ENCODE measurements at regions not wholly inside any gene's neighbourhood (a gene's known extent, or its start where the extent isn't known, plus 50 kb on each side); places are given as distances from the start of the nearest gene placed in this dataset.

- Histone ChIP-seq H2AFZ (ENCODE audit: low read depth, low read length) (no peak overlapping the region), H3K36me3 (ENCODE audit: insufficient read depth, low read length) (no peaks in the 10 kb centered on the region), H3K79me2 (ENCODE audit: insufficient read depth, low read length) (no peaks in the 10 kb centered on the region), H3K4me2 (ENCODE audit: insufficient read depth, low read length) (no peak overlapping the region), H3K4me3 (ENCODE audit: low read depth in 1 of 2, low read length in 2 of 2) (no peak overlapping the region), H3K9me3 (ENCODE audit: insufficient read depth, low read length, severe bottlenecking) (no peaks in the 10 kb centered on the region), H3K9ac (ENCODE audit: low read depth, low read length) (no peak overlapping the region), H3K27me3 (ENCODE audit: insufficient read depth, low read length, poor library complexity) (no peaks in the 10 kb centered on the region), H3K27ac (ENCODE audit: low read length) (no peak overlapping the region), H4K20me1 (ENCODE audit: insufficient read depth, low read length) (no peaks in the 10 kb centered on the region), H3K4me1 (ENCODE audit: insufficient read depth, low read length) (no peaks in the 10 kb centered on the region)
- TF ChIP-seq EZH2 (IDR thresholded peaks at IDR 0.05; ENCODE audit: borderline replicate concordance, low read depth, low read length, severe bottlenecking) = no peak
- TF ChIP-seq, protein P1, sequence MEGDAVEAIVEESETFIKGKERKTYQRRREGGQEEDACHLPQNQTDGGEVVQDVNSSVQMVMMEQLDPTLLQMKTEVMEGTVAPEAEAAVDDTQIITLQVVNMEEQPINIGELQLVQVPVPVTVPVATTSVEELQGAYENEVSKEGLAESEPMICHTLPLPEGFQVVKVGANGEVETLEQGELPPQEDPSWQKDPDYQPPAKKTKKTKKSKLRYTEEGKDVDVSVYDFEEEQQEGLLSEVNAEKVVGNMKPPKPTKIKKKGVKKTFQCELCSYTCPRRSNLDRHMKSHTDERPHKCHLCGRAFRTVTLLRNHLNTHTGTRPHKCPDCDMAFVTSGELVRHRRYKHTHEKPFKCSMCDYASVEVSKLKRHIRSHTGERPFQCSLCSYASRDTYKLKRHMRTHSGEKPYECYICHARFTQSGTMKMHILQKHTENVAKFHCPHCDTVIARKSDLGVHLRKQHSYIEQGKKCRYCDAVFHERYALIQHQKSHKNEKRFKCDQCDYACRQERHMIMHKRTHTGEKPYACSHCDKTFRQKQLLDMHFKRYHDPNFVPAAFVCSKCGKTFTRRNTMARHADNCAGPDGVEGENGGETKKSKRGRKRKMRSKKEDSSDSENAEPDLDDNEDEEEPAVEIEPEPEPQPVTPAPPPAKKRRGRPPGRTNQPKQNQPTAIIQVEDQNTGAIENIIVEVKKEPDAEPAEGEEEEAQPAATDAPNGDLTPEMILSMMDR (IDR thresholded peaks at IDR 0.05; ENCODE audit: borderline replicate concordance, extremely low read depth, low read length, poor library complexity, severe bottlenecking) = no peak
- DNase-seq = no peak
- no peak for ATAC-seq (ENCODE audit: insufficient read depth, low read depth)
Observed at GRCh38 chrX:123049071-123049625, 134.9 kb upstream of the GRIA3 start.

DNA sequence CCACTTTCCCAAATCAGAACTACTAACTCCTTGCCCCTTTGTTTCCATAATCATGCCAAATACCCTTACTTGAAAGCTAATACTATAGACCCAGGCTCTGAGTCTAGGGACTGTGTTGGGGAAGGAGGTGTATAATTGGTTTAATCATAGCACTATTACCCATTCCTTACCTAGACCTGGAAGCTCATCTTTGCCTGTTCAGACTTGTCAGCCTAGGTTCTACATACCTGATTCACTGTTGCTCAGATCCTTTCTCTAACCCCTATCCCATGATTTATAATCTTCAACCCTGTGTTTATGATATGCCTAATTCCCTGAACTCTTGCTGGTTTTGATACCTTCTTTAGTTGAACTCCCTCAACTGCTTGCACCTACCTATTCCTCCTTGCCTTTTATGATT, 123.1 kb upstream of the GRIA3 start:
- Histone ChIP-seq H3K9ac (ENCODE audit: low read depth, low read length) (no peak overlapping the region), H3K36me3 (ENCODE audit: insufficient read depth, low read length) (no peaks in the 10 kb centered on the region), H4K20me1 (ENCODE audit: insufficient read depth, low read length) (no peaks in the 10 kb centered on the region), H3K27me3 (ENCODE audit: insufficient read depth, low read length, poor library complexity) (no peaks in the 10 kb centered on the region), H3K9me3 (ENCODE audit: insufficient read depth, low read length, severe bottlenecking) (no peaks in the 10 kb centered on the region), H2AFZ (ENCODE audit: low read depth, low read length) (no peak overlapping the region), H3K4me3 (ENCODE audit: low read depth in 1 of 2, low read length in 2 of 2) (no peak overlapping the region), H3K4me1 (ENCODE audit: insufficient read depth, low read length) (no peaks in the 10 kb centered on the region), H3K4me2 (ENCODE audit: insufficient read depth, low read length) (no peak overlapping the region), H3K79me2 (ENCODE audit: insufficient read depth, low read length) (no peaks in the 10 kb centered on the region), H3K27ac (ENCODE audit: low read length) (no peak overlapping the region)
- TF ChIP-seq EZH2 (IDR thresholded peaks at IDR 0.05; ENCODE audit: borderline replicate concordance, low read depth, low read length, severe bottlenecking) = no peak
- TF ChIP-seq, protein P1 (IDR thresholded peaks at IDR 0.05; ENCODE audit: borderline replicate concordance, extremely low read depth, low read length, poor library complexity, severe bottlenecking) = no peak
- ATAC-seq (ENCODE audit: insufficient read depth, low read depth) (no peak), DNase-seq (no peak)

DNA sequence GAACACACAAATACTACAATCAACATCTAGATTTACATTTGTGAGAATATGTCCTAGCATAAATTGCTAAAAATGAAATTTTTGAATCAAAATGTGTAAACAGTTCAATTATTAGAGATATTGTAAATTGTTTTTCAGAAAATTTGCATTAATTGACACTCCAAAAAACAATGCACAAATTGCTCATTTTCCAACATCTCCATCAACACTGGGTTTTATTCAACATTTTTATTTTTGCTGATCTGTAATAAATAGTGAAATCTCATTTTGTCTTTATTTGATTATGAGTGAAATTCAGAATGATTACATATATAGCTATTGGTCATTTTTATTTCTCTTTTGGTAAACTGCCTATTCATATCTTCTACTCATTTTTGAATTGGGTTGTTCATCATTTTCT, 120.0 kb upstream of the GRIA3 start:
- ATAC-seq (ENCODE audit: insufficient read depth, low read depth) = no peak
- Histone ChIP-seq H3K9ac (ENCODE audit: low read depth, low read length) (no peak overlapping the region), H2AFZ (ENCODE audit: low read depth, low read length) (no peak overlapping the region), H3K4me1 (ENCODE audit: insufficient read depth, low read length) (no peaks in the 10 kb centered on the region), H3K36me3 (ENCODE audit: insufficient read depth, low read length) (no peaks in the 10 kb centered on the region), H3K4me2 (ENCODE audit: insufficient read depth, low read length) (no peak overlapping the region), H3K27ac (ENCODE audit: low read length) (no peak overlapping the region), H3K9me3 (ENCODE audit: insufficient read depth, low read length, severe bottlenecking) (no peaks in the 10 kb centered on the region), H3K4me3 (ENCODE audit: low read depth in 1 of 2, low read length in 2 of 2) (no peak overlapping the region), H3K27me3 (ENCODE audit: insufficient read depth, low read length, poor library complexity) (no peaks in the 10 kb centered on the region), H3K79me2 (ENCODE audit: insufficient read depth, low read length) (no peaks in the 10 kb centered on the region), H4K20me1 (ENCODE audit: insufficient read depth, low read length) (no peaks in the 10 kb centered on the region)
- no peak for DNase-seq
- TF ChIP-seq, protein P1 (IDR thresholded peaks at IDR 0.05; ENCODE audit: borderline replicate concordance, extremely low read depth, low read length, poor library complexity, severe bottlenecking) = no peak
- TF ChIP-seq EZH2 (IDR thresholded peaks at IDR 0.05; ENCODE audit: borderline replicate concordance, low read depth, low read length, severe bottlenecking) = no peak

Measured in DND-41 (cell line).